K562 (cell line): ENCODE measurements at regions not wholly inside any gene's neighbourhood (a gene's known extent, or its start where the extent isn't known, plus 50 kb on each side); places are given as distances from the start of the nearest gene placed in this dataset.

Experiments
- ARID3B ChIP-seq: fragments of 250-450 bp; sonication (Bioruptor Pico); IDR thresholded peaks from 2 replicates; pipeline ENCODE4 v1.4.0; 2020; ENCODE audit warnings: borderline replicate concordance
- DMBX1 ChIP-seq: fragments of 250-450 bp; sonication (Bioruptor Pico); IDR thresholded peaks from 2 replicates; pipeline ENCODE4 v1.8.0; 2022; ENCODE audit warnings: inconsistent platforms, mild to moderate bottlenecking, moderate library complexity, borderline replicate concordance
- EP400 ChIP-seq: fragments of 450-650 bp; IDR thresholded peaks from 2 replicates; pipeline ENCODE4 v1.6.1; 2017; ENCODE audit warnings: antibody characterized with exemption, mild to moderate bottlenecking, moderate library complexity
- LARP7 ChIP-seq: fragments of 450-650 bp; IDR thresholded peaks from 2 replicates; pipeline ENCODE4 v1.6.1; 2016
- MLX ChIP-seq, 2 experiments: fragments of 450-650 bp in 1 of 2; sonication (generic) in 1 of 2; formaldehyde crosslinking; conservative IDR thresholded peaks; 2 replicates each; pipeline versions ENCODE4 v1.4.0 to v1.8.1; 2020 to 2022; ENCODE audit warnings: mild to moderate bottlenecking in 1 of 2, missing genetic modification reagents in 1 of 2
- NBN ChIP-seq: fragments of 450-650 bp; IDR thresholded peaks from 2 replicates; pipeline ENCODE4 v1.6.1; 2016; ENCODE audit warnings: low read depth, mild to moderate bottlenecking
- RAD51 ChIP-seq: fragments of 450-650 bp; IDR thresholded peaks from 2 replicates; pipeline ENCODE4 v1.7.1; 2016; ENCODE audit warnings: low read depth, mild to moderate bottlenecking, borderline replicate concordance
- TAF7 ChIP-seq: fragments of 450-650 bp; IDR thresholded peaks from 2 replicates; pipeline ENCODE4 v1.6.1; 2016; ENCODE audit warnings: missing genetic modification characterization, missing compliant biosample characterization
- TFAM ChIP-seq: fragments of 250-450 bp; sonication (Bioruptor Pico); conservative IDR thresholded peaks from 2 replicates; pipeline ENCODE4 v1.5.0; 2021; ENCODE audit warnings: mild to moderate bottlenecking, moderate library complexity
- THAP12 ChIP-seq: fragments of 250-450 bp; sonication (Bioruptor Pico); IDR thresholded peaks from 2 replicates; pipeline ENCODE4 v1.9.0; 2021; ENCODE audit warnings: mild to moderate bottlenecking, inconsistent platforms
- THRA ChIP-seq: fragments of 450-650 bp; IDR thresholded peaks from 2 replicates; pipeline ENCODE4 v1.6.1; 2017; ENCODE audit warnings: mild to moderate bottlenecking, moderate library complexity
- TRIM24 ChIP-seq, 2 experiments: fragments of 450-650 bp; IDR thresholded peaks; 2 replicates each; pipeline ENCODE4 v1.6.1; 2016
- ZEB2 ChIP-seq: fragments of 450-650 bp; IDR thresholded peaks from 2 replicates; pipeline ENCODE4 v1.6.1; 2016
- ZKSCAN3 ChIP-seq: fragments of 250-450 bp; sonication (Bioruptor Pico); IDR thresholded peaks from 2 replicates; pipeline ENCODE4 v1.4.0; 2020
- ZMIZ1 ChIP-seq, 2 experiments: fragments of 150-350 bp in 1 of 2; IDR thresholded peaks; 2 replicates each; pipeline ENCODE4 v1.6.1; 2012 to 2016; ENCODE audit warnings: low read depth in 2 of 2, low read length in 2 of 2, mild to moderate bottlenecking in 1 of 2, moderate library complexity in 1 of 2
- ZNF184 ChIP-seq: sonication (generic); formaldehyde crosslinking; IDR thresholded peaks from 2 replicates; pipeline ENCODE4 v1.5.0; 2020; ENCODE audit warnings: missing genetic modification reagents
- ZNF217 ChIP-seq: sonication (generic); formaldehyde crosslinking; IDR thresholded peaks from 2 replicates; pipeline ENCODE4 v1.8.0; 2022; ENCODE audit warnings: mild to moderate bottlenecking, missing genetic modification reagents
- ZNF253 ChIP-seq: fragments of 250-450 bp; sonication (Bioruptor Pico); conservative IDR thresholded peaks from 2 replicates; pipeline ENCODE4 v1.6.1; 2021; ENCODE audit warnings: mild to moderate bottlenecking
- ZNF75A ChIP-seq: fragments of 450-650 bp; formaldehyde crosslinking; IDR thresholded peaks from 2 replicates; pipeline ENCODE4 v1.4.0; 2020; ENCODE audit warnings: mild to moderate bottlenecking

GRCh38 chr22:20656902-20657836 lies 116.7 kb upstream of the SERPIND1 start (continued):
- TF ChIP-seq ARID3B (CRISPR knock-in tag) (0 out of 2 replicates have a peak, but pooled peaks have one; percentile 61), ZNF75A (CRISPR knock-in tag) (no peak), NBN (no peak), THAP12 (CRISPR knock-in tag) (peak; percentile 98), TFAM (CRISPR knock-in tag) (no peak), ZEB2 (no peak), LARP7 (0 out of 2 replicates have a peak, but pooled peaks have one; percentile 48), EP400 (peak; percentile 51; the same call in 1 of the 2 replicates), ZMIZ1 (IDR thresholded peaks at IDR 0.05; ENCODE audit: low read depth in 2 of 2, low read length in 2 of 2) (no peak), ZNF217 (CRISPR knock-in tag) (no peak), ZKSCAN3 (peak; percentile 47; the same call in 1 of the 2 replicates), TAF7 (tag) (no peak), ZNF253 (CRISPR knock-in tag) (no peak), MLX (CRISPR knock-in tag; conservative IDR thresholded peaks at IDR 0.05) (peak; percentile 76 to 86; a peak in 2 of 4 replicates), RAD51 (no peak), THRA (no peak), DMBX1 (CRISPR knock-in tag) (no peak), TRIM24 (IDR thresholded peaks at IDR 0.05) (no peak; a peak in 1 of 4 replicates), ZNF184 (CRISPR knock-in tag) (no peak)
